ENCODE measurements at regions not wholly inside any gene's neighbourhood (a gene's known extent, or its start where the extent isn't known, plus 50 kb on each side); places are given as distances from the start of the nearest gene placed in this dataset.

- DNase-seq (ENCODE audit: low spot score): no peak
These were observed 54.0 kb upstream of the STMND1 start for GRCh38 chr6:17047889-17048288.

- no peak for DNase-seq (ENCODE audit: low spot score)
These were observed 56.1 kb upstream of the STMND1 start for GRCh38 chr6:17045581-17046322.

- DNase-seq (ENCODE audit: low spot score): no peak
These were observed 58.7 kb upstream of the STMND1 start for GRCh38 chr6:17043148-17043522.

- DNase-seq (ENCODE audit: low spot score): no peak
These were observed 59.3 kb upstream of the STMND1 start for GRCh38 chr6:17042422-17043147.

- DNase-seq (ENCODE audit: low spot score): no peak
These were observed 62.6 kb upstream of the STMND1 start for GRCh38 chr6:17039266-17039665.

GRCh38 chr6:17038316-17038715 is 63.5 kb upstream of the STMND1 start:
- DNase-seq (ENCODE audit: low spot score): no peak

GRCh38 chr6:17036065-17036393 is 65.8 kb upstream of the STMND1 start:
- DNase-seq (ENCODE audit: low spot score): no peak

- DNase-seq (ENCODE audit: low spot score): no peak
These were observed 66.4 kb upstream of the STMND1 start for GRCh38 chr6:17035257-17036064.

- DNase-seq (ENCODE audit: low spot score): no peak
These were observed 68.1 kb upstream of the STMND1 start for GRCh38 chr6:17033746-17034145.

GRCh38 chr6:17032988-17033634 is 68.7 kb upstream of the STMND1 start:
- DNase-seq (ENCODE audit: low spot score): no peak

- DNase-seq (ENCODE audit: low spot score): no peak
These were observed 69.3 kb upstream of the STMND1 start for GRCh38 chr6:17032590-17032987.

- DNase-seq (ENCODE audit: low spot score): no peak
These were observed 69.9 kb upstream of the STMND1 start for GRCh38 chr6:17031961-17032360.

- DNase-seq (ENCODE audit: low spot score): no peak
These were observed 74.4 kb upstream of the STMND1 start for GRCh38 chr6:17027441-17027840.

GRCh38 chr6:17022604-17023003 is 79.2 kb upstream of the STMND1 start:
- DNase-seq (ENCODE audit: low spot score): no peak

- no peak for DNase-seq (ENCODE audit: low spot score)
These were observed 80.3 kb upstream of the STMND1 start for GRCh38 chr6:17021539-17021889.

- DNase-seq (ENCODE audit: low spot score): no peak
These were observed 80.8 kb upstream of the STMND1 start for GRCh38 chr6:17020889-17021538.

- DNase-seq (ENCODE audit: low spot score): no peak
These were observed 83.4 kb upstream of the STMND1 start for GRCh38 chr6:17018425-17018824.

GRCh38 chr6:17017416-17017815 is 84.4 kb upstream of the STMND1 start:
- DNase-seq (ENCODE audit: low spot score): no peak

- DNase-seq (ENCODE audit: low spot score): peak; percentile 3
These were observed 86.1 kb upstream of the STMND1 start for GRCh38 chr6:17015551-17016381.

- no peak for DNase-seq (ENCODE audit: low spot score)
These were observed 86.7 kb upstream of the STMND1 start for GRCh38 chr6:17015144-17015543.

- no peak for DNase-seq (ENCODE audit: low spot score)
These were observed 88.1 kb upstream of the STMND1 start for GRCh38 chr6:17013701-17014100.
